Activated naive CD8-positive, alpha-beta T cell treated with anti-CD3 and anti-CD28 coated beads for 36 hours (primary cell): ENCODE measurements at regions not wholly inside any gene's neighbourhood (a gene's known extent, or its start where the extent isn't known, plus 50 kb on each side); places are given as distances from the start of the nearest gene placed in this dataset.

Experiments
- DNase-seq: peaks from one replicate; pipeline ENCODE4 v3.0.0; 2021
- H3K27ac Mint-ChIP-seq: one replicate; pipeline ENCODE4 v1.8.0; 2022; ENCODE audit warnings: mild to moderate bottlenecking, moderate library complexity, mixed read lengths
- H3K27me3 Mint-ChIP-seq: one replicate; pipeline ENCODE4 v1.8.0; 2022; ENCODE audit warnings: mild to moderate bottlenecking, mixed read lengths
- H3K36me3 Mint-ChIP-seq: one replicate; pipeline ENCODE4 v1.8.0; 2021; ENCODE audit warnings: mild to moderate bottlenecking, mixed read lengths
- H3K4me1 Mint-ChIP-seq: one replicate; pipeline ENCODE4 v1.8.0; 2021; ENCODE audit warnings: mixed read lengths
- H3K4me3 Mint-ChIP-seq: one replicate; pipeline ENCODE4 v1.8.0; 2022; ENCODE audit warnings: mild to moderate bottlenecking, moderate library complexity, mixed read lengths
- H3K9me3 Mint-ChIP-seq: one replicate; pipeline ENCODE4 v1.8.0; 2022; ENCODE audit warnings: mixed read lengths

- no peak overlapping the region for H3K4me3 Mint-ChIP-seq
- peaks cover 26% of the 10 kb centered on the region for H3K27me3 Mint-ChIP-seq
- H3K36me3 Mint-ChIP-seq = no peaks in the 10 kb centered on the region
- no peak overlapping the region for H3K27ac Mint-ChIP-seq
- H3K4me1 Mint-ChIP-seq = peaks cover 4% of the 10 kb centered on the region
- H3K9me3 Mint-ChIP-seq = no peaks in the 10 kb centered on the region
- no peak for DNase-seq
Observed at GRCh38 chr2:176668912-176669311, 399.7 kb downstream of the MTX2 start.

- no peak overlapping the region for H3K4me3 Mint-ChIP-seq
Observed at GRCh38 chr2:176669398-176670174, 400.3 kb downstream of the MTX2 start.

GRCh38 chr2:176675271-176675949 lies 406.2 kb downstream of the MTX2 start:
- H3K36me3 Mint-ChIP-seq = no peaks in the 10 kb centered on the region
- no peak overlapping the region for H3K27ac Mint-ChIP-seq
- no peak for DNase-seq
- no peaks in the 10 kb centered on the region for H3K4me1 Mint-ChIP-seq
- no peak overlapping the region for H3K4me3 Mint-ChIP-seq
- no peaks in the 10 kb centered on the region for H3K9me3 Mint-ChIP-seq
- H3K27me3 Mint-ChIP-seq = peaks cover 7% of the 10 kb centered on the region

More at GRCh38 chr2:176669398-176670174, 400.3 kb downstream of the MTX2 start:
- Mint-ChIP-seq H3K9me3 (no peaks in the 10 kb centered on the region), H3K27me3 (peaks cover 24% of the 10 kb centered on the region), H3K4me1 (peaks cover 4% of the 10 kb centered on the region), H3K36me3 (no peaks in the 10 kb centered on the region), H3K27ac (no peak overlapping the region)
- no peak for DNase-seq

- Mint-ChIP-seq H3K27me3 (peaks cover 11% of the 10 kb centered on the region), H3K4me1 (no peaks in the 10 kb centered on the region), H3K27ac (no peak overlapping the region), H3K36me3 (no peaks in the 10 kb centered on the region), H3K9me3 (no peaks in the 10 kb centered on the region), H3K4me3 (no peak overlapping the region)
- no peak for DNase-seq
Observed at GRCh38 chr2:176677746-176678265, 408.6 kb downstream of the MTX2 start.

- Mint-ChIP-seq H3K27ac (no peak overlapping the region), H3K36me3 (no peaks in the 10 kb centered on the region), H3K4me1 (no peaks in the 10 kb centered on the region), H3K27me3 (peaks cover 14% of the 10 kb centered on the region), H3K4me3 (no peak overlapping the region), H3K9me3 (no peaks in the 10 kb centered on the region)
- DNase-seq = no peak
Observed at GRCh38 chr2:176678571-176678970, 409.3 kb downstream of the MTX2 start.

GRCh38 chr2:176679061-176679669 lies 409.9 kb downstream of the MTX2 start:
- Mint-ChIP-seq H3K36me3 (no peaks in the 10 kb centered on the region), H3K4me1 (no peaks in the 10 kb centered on the region), H3K27me3 (peaks cover 11% of the 10 kb centered on the region), H3K4me3 (no peak overlapping the region), H3K27ac (no peak overlapping the region), H3K9me3 (no peaks in the 10 kb centered on the region)
- no peak for DNase-seq

GRCh38 chr2:176680916-176681516 lies 411.8 kb downstream of the MTX2 start:
- no peaks in the 10 kb centered on the region for H3K4me1 Mint-ChIP-seq
- H3K27ac Mint-ChIP-seq = no peak overlapping the region
- H3K36me3 Mint-ChIP-seq = no peaks in the 10 kb centered on the region
- no peak for DNase-seq
- H3K4me3 Mint-ChIP-seq = no peak overlapping the region
- no peaks in the 10 kb centered on the region for H3K9me3 Mint-ChIP-seq
- H3K27me3 Mint-ChIP-seq = peaks cover 8% of the 10 kb centered on the region

- Mint-ChIP-seq H3K4me3 (no peak overlapping the region), H3K27ac (no peak overlapping the region), H3K9me3 (no peaks in the 10 kb centered on the region), H3K4me1 (no peaks in the 10 kb centered on the region), H3K27me3 (peaks cover 8% of the 10 kb centered on the region), H3K36me3 (no peaks in the 10 kb centered on the region)
- DNase-seq = no peak
Observed at GRCh38 chr2:176681584-176682115, 412.4 kb downstream of the MTX2 start.

- no peaks in the 10 kb centered on the region for H3K4me1 Mint-ChIP-seq
- H3K27me3 Mint-ChIP-seq = peaks cover 8% of the 10 kb centered on the region
- no peak overlapping the region for H3K4me3 Mint-ChIP-seq
Observed at GRCh38 chr2:176682278-176682677, 413.0 kb downstream of the MTX2 start.

GRCh38 chr2:176683618-176684111 lies 414.4 kb downstream of the MTX2 start:
- Mint-ChIP-seq H3K9me3 (no peaks in the 10 kb centered on the region), H3K27ac (no peak overlapping the region), H3K36me3 (no peaks in the 10 kb centered on the region), H3K4me1 (no peaks in the 10 kb centered on the region), H3K27me3 (peaks cover 8% of the 10 kb centered on the region), H3K4me3 (no peak overlapping the region)
- no peak for DNase-seq

More at GRCh38 chr2:176682278-176682677, 413.0 kb downstream of the MTX2 start:
- DNase-seq = no peak
- H3K27ac Mint-ChIP-seq = no peak overlapping the region
- no peaks in the 10 kb centered on the region for H3K9me3 Mint-ChIP-seq
- H3K36me3 Mint-ChIP-seq = no peaks in the 10 kb centered on the region

- no peaks in the 10 kb centered on the region for H3K9me3 Mint-ChIP-seq
- no peak overlapping the region for H3K4me3 Mint-ChIP-seq
- no peaks in the 10 kb centered on the region for H3K36me3 Mint-ChIP-seq
- peaks cover 8% of the 10 kb centered on the region for H3K27me3 Mint-ChIP-seq
- H3K4me1 Mint-ChIP-seq = no peaks in the 10 kb centered on the region
- no peak for DNase-seq
- H3K27ac Mint-ChIP-seq = no peak overlapping the region
Observed at GRCh38 chr2:176685908-176686307, 416.7 kb downstream of the MTX2 start.

- no peak overlapping the region for H3K4me3 Mint-ChIP-seq
- no peak overlapping the region for H3K27ac Mint-ChIP-seq
- peaks cover 8% of the 10 kb centered on the region for H3K27me3 Mint-ChIP-seq
- DNase-seq = no peak
- H3K4me1 Mint-ChIP-seq = no peaks in the 10 kb centered on the region
- H3K36me3 Mint-ChIP-seq = no peaks in the 10 kb centered on the region
- no peaks in the 10 kb centered on the region for H3K9me3 Mint-ChIP-seq
Observed at GRCh38 chr2:176686328-176686727, 417.1 kb downstream of the MTX2 start.

GRCh38 chr2:176687342-176687741 lies 418.1 kb downstream of the MTX2 start:
- no peaks in the 10 kb centered on the region for H3K36me3 Mint-ChIP-seq
- no peak overlapping the region for H3K4me3 Mint-ChIP-seq
- no peaks in the 10 kb centered on the region for H3K9me3 Mint-ChIP-seq
- no peak overlapping the region for H3K27ac Mint-ChIP-seq
- H3K27me3 Mint-ChIP-seq = peaks cover 9% of the 10 kb centered on the region
- H3K4me1 Mint-ChIP-seq = no peaks in the 10 kb centered on the region
- DNase-seq = no peak

GRCh38 chr2:176687944-176688343 lies 418.7 kb downstream of the MTX2 start:
- H3K4me1 Mint-ChIP-seq = no peaks in the 10 kb centered on the region
- no peaks in the 10 kb centered on the region for H3K9me3 Mint-ChIP-seq
- no peaks in the 10 kb centered on the region for H3K36me3 Mint-ChIP-seq
- H3K4me3 Mint-ChIP-seq = no peak overlapping the region
- peaks cover 6% of the 10 kb centered on the region for H3K27me3 Mint-ChIP-seq
- DNase-seq = no peak
- no peak overlapping the region for H3K27ac Mint-ChIP-seq

GRCh38 chr2:176689711-176690110 lies 420.5 kb downstream of the MTX2 start:
- no peak overlapping the region for H3K27ac Mint-ChIP-seq
- no peak for DNase-seq
- H3K4me1 Mint-ChIP-seq = no peaks in the 10 kb centered on the region
- H3K27me3 Mint-ChIP-seq = peaks cover 14% of the 10 kb centered on the region
- no peaks in the 10 kb centered on the region for H3K9me3 Mint-ChIP-seq
- no peaks in the 10 kb centered on the region for H3K36me3 Mint-ChIP-seq
- H3K4me3 Mint-ChIP-seq = no peak overlapping the region
